CMK (cell line): ENCODE measurements at regions not wholly inside any gene's neighbourhood (a gene's known extent, or its start where the extent isn't known, plus 50 kb on each side); places are given as distances from the start of the nearest gene placed in this dataset.
"Not testable (repeated sequence)": the region's sequence is repeated elsewhere in the genome, so short reads cannot be mapped to it uniquely, and the experiment has no call there.

Experiments used
- DNase-seq: peaks from one replicate; pipeline ENCODE4 v3.0.0-alpha.2; 2010; ENCODE audit warnings: low read depth

DNA sequence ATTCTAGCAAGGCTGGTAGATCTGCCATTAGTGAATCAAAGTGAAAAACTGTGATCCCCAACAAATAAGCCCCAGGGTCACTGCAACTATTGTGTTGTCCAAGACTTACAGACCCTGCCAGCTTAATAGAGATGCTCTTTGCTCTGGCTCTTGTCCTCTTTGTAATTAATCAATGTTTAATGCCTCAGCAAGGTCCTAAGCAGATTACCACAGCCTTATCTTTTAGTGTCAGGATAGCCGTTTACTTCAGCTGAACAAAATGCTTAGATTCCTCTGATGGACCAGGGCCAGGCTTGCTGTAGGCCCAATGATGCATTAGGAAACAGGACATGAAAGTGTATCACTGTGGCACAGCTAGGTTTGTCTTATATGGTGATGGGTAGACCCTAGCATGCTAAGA is 353.3 kb downstream of the HACE1 start:
- no peak for DNase-seq

DNA sequence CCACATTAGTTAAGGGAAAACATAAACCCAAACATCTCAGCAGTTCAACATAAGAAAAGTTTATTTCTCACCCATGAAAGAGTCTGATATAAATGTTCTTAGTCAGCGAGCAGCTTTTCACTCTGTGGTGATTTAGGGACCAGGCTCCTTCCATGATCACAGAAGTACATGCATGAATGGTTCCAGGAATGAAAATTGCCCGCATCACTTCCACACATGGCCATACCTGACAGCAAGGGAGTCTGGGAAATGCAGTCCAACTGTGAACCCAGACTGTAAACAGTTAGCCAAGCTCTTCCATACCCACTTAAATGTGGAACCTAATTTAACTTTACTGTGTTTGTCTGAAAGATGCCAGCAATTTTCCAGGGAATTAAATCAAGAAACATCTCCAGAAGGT is 353.9 kb downstream of the HACE1 start:
- DNase-seq = no peak

DNA sequence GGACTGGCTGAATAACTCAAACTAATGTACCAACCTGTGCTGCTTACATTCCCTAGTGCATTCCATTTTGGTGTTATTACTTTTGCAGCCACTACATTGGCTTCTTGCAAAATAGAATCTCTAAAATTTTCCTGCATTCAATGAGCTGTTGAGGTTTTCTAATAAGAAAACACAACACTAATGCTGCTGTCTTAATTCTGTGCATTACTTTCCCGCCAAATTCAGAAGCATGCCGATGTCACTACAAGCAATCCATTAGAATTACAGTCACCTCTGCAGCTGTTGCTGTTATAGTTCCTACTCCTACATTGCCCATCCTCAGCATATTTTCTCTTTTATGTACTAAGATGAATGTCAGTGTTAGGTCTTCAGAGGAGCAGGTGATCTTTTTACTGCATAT is 359.5 kb downstream of the HACE1 start:
- DNase-seq = no peak

DNA sequence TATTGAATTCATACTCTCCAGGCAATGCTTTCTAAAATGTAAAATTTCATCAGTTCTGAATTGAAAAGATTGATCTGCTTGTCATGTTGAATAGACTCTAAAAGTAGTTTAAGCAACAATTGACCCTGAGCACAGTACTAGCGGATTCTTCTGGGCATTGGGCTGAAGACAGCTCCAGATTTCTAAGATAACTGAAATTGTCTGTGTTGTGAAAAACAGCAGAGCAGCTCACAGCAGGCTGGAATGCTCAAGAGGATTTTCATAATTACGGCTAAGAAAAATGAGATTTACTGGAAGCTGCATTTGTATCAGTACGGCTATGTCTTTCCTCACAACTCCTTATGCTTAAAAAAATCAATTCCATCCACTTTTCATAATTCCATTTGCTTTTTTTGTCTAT is 373.7 kb downstream of the HACE1 start:
- DNase-seq = no peak

DNA sequence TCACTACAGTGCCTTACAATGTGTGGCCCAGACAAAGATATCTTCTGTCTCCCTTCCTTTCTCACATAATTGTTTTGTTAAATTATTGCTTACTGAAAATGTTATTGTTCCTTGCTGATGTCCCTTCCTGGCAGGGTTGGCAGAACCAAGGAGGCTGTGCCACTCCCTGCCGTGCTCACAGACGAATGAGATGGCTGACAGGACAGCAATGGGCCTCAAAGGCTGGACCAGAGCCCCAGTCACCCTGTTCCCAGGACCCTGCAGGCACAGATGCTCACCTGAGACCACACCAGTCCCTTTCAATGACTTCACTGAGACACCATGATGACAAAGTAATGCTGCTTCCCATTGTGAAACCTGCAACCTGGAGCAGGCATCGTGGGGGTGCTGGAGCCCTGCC is 375.1 kb downstream of the HACE1 start:
- no peak for DNase-seq

DNA sequence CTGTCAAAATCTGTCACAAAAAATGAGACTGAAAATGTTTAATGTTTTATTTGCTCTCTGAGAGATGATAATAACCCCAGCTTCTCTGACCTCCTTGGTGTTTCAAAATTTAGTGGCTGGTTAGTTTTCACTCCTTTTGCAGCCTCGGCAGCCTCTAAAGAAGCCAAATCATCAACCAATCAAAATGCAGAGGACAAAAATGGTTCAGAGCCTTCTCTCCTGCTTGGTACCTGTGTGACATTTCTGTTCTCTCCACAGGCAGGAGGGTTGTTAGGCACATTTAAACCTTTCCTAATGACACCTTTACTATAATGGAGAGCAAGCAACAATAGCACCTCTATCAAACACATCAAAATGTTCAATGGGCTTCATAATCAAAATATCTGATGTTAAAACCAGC is 375.5 kb downstream of the HACE1 start:
- DNase-seq = no peak

DNA sequence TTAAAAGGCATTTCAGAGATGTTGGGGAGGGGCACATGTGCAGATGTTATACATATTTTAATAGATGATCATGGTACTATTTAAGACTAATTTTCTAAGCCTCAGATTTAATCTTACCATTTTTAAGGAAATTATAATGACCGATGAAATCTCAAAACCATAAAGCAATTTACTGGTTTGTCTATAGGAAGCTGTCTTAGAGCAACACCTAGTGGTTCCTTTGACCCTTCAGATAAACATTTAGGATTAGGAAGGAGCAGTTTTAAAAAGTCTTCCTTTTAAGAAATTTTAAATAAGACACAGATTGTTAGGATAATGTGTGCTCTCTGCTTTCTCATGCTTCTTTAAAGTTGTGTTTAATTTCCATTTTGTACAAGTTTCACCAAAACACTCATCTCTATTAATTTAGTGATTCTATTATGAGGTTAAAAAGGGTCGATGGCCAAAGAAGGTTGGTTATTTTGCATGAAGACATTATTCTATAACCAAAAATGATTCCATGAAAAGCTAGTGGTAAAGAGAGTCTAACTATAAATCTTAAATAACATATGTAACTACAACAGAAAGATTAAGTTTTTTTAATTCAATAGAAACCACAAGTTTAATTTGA is 376.4 kb downstream of the HACE1 start:
- DNase-seq = no peak

DNA sequence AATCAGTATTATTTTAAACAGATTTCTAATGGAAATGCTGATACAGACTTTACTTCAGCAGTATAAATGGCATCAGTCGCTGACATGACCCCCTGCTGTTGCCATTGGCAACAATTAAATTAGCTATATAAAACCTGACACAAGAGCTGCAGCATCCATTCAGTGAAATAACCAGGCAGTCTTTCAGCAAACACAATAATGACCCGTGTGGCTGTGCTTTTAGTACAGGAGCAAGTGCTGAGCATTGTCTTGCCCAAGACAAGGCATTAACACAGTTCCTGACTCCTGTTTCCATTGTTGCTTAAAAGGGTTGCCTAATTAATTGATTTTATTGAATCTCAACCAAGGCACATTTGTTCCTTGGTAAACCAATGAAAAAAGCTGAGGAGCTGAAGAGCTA is 382.1 kb downstream of the HACE1 start:
- no peak for DNase-seq

DNA sequence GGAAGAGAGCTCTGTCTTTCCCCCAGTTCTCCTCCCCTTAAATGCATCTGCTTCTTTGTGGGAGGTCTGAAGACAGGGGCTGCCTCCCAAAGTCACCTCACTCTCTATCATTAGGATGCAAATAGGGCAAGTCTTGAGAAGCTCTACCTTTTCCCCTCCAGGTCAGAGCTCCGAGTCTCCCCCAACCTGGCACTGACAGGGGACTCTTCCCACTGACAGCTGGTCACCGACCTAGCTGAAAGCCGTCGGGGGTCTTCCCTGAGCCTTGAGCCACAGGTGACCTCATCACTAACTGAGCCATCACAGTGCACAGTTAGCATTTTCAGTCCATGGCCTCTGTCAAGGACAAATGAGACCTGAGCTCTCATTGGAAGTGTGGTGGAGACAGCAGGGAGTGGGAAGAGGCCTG is 386.7 kb downstream of the HACE1 start:
- DNase-seq = no peak

DNA sequence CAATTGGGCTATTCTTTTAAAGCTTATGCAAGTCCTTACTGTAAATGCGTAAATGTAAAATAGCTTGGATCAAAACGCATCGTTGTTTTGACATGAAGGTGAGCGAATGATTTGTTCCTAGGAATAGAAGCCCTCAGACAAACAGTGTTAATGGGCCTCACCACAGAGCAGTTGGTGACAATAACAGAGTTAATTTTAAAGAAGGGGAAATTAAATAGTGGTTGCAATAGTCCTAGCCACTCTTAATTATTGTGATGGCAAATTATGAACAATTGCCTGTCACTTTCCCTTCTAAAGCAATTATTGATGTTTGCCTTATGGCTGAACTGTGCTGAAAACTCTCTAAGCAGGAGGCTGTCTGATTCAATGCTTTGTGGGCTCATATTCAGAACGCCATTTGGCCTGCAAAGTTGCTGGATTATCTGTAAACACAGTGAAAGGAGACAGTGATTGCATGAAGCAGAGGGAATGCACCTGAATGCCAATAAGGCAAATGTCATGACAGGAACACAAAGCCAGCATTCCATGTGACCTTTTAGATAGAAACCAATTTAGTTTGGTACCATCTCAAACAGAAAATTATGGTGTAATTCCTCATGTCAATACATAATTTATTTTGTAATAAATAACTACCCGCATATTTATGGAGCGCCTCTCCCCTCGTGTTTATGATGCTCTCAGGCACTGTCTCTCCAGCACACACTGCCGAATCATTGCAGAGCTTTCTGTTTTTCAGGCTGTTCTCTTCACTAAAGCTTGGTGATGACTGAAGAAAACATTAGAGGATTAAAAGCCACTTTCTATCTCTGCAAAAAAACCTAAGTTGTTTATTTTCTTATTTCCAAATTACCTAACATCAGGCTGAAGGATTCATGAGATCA is 387.5 kb downstream of the HACE1 start:
- no peak for DNase-seq

DNA sequence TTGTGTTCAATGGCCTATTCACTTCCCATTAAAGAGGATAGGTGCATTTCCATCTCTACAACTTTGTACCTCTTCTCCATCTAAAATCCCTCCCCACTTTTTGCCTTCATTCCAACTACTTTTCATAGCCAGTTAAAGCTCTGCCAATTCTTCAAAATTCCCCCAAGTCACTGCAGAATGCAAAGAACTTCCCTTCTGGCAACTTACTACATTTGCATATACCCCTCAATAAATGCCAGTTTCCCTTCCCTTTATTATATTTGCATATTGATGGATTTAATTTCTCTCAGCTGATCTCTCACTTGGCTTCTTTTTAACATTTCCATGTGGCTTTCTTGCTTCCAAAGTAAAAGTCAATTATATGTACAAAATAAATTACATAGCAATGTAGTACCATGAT is 393.4 kb downstream of the HACE1 start:
- DNase-seq = no peak

DNA sequence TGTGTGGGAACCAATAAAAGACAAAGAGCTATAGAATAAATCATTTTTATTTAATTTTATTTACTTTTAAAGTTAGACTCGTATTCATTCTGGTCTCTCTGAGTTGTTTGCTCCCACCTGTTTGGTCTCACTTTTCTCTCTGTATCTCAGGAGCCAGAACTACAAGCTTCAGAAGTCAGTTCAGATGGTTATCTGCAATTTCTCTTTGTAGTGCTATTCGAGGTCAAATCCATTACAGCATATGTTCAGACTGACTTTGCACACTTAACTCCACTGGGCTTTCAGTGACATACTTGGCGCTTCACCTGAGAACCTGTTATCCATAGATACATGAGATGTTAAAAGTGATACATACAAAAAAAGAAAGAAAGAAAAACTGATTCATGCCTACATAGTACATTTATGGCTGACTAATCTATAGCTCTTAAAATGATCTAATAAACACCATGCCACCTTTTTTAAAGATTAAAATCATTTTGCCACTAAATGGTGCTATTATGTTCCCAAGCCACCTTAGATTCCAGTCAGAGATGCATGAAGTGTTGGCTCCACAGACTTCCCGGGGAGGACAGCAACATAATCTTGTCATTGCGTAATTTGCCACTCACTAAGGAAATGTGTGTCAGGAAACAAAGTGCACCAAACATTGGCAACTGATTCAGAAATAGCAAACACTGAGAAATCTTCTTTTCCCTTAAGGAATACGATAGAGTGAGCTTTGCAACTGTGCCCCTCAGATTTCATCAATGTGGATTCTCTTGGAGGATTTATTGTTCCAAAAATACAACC is 396.7 kb downstream of the HACE1 start:
- DNase-seq = no peak

DNA sequence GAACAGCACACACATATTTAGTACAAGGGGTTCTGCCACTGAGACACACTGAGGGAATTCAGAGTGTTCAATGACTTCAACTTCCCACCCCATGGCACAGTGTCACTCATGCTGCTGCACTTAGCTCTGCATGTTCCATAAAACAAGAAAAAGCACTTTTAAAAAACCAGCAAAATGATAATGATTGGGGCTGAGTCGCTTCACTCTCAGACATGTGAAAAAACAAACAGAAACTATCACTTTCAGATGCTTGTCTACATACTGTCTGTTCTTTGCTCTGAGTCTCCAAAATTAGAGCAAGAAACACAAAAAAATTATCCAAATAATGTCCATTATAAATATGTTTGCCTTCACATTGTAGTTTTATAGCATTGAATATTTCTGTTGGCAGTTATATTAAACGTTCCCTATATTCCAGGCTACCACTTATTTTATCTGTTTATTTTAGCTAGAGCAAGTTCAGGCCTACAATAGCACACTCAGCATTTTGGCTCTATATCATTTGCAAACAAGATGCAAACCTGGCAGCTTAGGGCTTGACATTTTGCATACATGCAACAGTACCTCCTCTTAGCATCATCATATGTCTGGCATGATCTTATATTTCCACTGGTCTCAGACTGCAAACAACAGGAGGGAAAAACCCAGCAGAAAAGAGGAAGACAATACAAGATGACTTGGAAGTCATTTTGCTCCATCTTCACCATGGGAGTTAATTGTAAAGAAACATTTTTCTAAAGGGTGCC is 398.8 kb downstream of the HACE1 start:
- DNase-seq = no peak

DNA sequence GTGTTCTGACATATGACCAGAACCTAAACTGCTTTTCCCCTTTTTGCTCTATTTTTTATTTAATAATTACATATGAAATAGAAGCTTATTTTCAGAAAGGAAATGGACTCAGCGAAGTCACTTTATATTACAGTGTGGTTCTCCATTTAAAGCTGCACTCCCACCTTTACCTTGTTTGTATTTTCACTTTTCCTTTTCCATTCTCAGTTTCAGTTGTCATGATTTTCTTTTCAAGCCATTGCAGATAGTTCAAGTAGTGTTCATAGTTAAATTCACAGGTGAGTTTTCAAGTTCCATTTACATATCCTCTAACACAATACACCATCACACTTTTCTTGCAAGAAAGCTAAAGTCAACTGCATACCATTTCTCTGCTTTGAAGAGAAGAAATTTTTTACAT is 400.2 kb downstream of the HACE1 start:
- no peak for DNase-seq

DNA sequence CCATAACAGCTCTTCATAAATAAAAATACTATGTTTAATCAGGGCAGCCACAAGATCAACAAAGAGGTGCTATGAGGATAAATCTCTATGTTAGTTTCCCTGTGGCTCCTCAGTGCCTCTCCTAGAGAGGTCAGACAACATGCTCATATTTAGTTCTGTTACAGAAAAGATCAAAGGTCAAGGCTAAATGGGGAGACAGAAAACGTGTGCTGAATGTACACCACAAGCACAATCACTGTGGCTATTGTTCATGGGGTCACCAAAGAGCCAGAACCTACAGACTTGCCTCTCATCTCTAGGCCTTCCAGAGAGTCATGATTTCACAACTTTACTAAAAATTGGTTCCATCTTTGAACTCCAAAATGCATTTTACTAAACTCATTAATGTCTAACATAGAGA is 409.8 kb downstream of the HACE1 start:
- DNase-seq = no peak

DNA sequence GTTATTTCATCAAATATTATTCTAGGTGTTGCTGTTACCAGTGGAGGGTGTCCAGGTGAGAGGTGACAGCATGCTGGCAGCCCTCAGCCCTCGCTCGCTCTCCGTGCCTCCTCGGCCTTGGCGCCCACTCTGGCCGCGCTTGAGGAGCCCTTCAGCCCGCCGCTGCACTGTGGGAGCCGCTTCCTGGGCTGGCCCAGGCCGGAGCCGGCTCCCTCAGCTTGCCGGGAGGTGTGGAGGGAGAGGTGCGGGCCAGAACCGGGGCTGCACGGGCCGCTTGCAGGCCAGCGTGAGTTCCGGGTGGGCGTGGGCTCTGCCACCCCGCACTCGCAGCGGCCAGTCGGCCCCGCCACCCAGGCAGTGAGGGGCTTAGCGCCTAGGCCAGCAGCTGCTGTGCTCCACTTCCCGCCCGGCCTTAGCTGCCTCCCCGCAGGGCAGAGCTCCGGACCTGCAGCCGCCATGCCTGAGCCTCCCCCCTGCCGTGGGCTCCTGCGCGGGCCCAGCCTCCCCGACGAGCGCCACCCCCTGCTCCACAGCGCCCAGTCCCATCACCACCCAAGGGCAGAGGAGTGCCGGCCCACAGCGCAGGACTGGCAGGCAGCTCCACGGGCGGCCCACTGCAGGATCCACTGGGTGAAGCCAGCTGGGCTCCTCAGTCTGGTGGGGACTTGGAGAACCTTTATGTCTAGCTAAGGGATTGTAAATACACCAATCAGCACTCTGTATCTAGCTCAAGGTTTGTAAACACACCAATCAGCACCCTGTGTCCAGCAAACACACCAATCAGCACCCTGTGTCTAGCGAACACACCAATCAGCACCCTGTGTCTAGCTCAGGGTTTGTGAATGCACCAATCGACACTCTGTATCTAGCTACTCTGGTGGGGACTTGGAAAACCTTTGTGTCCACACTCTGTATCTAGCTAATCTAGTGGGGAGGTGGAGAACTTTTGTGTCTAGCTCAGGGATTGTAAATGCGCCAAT is 413.3 kb downstream of the HACE1 start:
- not testable (repeated sequence) for DNase-seq

DNA sequence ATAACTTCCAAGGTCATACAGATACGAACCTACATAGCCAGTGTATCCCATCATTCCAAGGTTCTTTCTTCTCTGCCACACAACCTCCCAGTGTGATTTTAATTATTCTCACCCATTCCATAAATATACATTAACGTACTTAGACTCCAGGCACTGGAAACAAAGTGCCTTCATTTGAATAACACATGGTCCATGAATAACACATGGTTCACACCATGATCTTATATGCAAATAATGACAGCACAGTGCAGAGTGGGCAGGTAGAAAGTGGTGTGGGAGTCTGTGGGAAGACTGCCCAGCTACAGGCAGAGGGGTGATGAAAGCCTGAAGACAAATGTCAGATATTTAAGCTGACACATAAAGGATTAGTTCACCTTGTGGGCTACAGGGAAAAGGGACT is 425.2 kb downstream of the HACE1 start:
- DNase-seq = no peak

DNA sequence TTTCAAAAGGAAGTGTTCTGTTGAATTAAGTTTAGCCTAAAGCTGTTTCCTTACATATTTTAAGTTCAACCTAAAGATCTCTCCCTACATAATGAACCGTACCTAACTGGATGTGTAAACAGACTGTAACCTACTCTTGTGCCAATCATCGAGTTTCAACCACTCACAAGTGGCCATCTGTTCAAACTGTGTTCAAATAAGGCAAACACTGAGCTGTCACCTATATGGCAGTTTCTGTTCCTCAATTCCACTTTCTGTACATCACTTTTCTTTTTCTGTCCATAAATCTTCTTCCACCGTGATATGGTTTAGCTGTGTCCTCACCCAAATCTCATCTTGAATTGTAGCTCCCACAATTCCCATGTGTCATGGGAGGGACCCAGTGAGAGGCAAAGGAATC is 428.6 kb downstream of the HACE1 start:
- DNase-seq = no peak

DNA sequence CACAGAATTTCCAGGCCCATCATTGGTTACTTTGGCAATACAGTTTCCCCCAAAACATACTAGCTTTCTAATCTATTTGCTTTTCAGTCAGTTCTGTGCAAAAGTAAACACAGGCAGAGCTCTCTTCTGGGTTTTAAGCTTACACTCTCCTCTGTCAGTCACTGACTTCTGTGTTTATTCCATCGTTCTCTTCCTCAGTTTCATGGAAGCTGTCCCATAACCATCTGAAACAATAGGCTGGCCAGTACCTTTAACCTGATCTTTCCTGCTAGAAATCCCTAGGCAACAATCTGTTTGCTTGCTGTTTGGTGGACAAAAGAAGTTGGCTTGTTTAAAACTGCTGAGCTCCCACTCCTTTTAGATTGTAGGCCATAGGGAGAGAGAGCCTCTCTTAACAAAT is 431.5 kb downstream of the HACE1 start:
- DNase-seq = no peak

DNA sequence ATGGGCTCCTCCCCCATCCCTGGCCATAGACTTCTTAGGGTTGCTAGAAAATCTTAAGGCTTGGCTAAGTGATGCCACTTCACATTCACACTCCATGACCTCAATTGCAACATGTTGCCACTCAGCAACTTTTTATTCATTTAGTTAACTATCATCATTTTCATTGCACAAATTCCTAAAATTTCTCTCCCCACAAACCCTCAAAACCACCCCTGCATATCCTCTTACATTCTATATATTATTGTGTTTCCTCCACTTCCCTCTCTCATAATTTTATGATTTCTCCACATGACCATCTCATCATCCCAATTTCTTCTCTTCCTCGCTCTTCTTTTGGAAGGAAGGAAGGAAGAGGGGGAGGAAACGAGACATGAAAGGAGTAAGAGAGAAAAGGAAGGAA is 436.0 kb downstream of the HACE1 start:
- DNase-seq = no peak

DNA sequence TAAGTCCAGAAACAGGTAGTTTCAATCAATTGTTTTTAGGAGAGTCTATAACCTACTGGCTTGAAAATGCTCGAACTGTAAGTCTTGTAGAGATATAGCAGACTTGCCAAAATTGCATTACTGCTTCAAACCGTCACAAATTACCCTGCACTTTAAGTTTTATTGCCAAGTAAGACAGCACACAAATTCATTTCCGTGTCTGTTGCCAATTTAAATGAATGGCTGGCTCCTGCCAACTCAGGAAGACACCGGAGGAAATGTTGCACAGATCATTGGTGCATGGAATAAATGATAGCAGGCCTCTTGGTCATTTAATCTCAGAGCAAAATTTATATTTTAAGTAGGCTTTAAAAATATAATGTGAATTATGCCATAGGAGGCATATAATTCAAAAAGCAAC is 438.1 kb downstream of the HACE1 start:
- no peak for DNase-seq
